ENCODE measurements at regions not wholly inside any gene's neighbourhood (a gene's known extent, or its start where the extent isn't known, plus 50 kb on each side); places are given as distances from the start of the nearest gene placed in this dataset.

DNA sequence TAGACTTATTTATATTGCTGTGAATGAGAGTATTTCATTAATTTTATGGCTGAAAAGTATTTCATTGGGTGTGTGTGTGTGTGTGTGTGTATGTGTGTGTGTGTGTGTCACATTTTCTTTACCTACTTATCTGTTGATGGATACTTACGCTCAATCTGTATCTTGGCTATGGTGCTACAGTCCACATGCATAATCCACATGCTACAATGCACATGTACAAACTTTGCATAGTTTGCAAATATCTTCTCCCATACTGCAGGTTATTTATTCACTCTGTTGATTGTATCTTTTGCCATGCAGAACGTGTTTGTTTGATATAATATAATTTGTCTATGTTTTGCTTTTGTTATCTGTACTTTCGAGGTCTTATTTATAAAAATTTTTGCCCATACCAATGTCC lies 167.8 kb downstream of the RAB28 start:
- peaks cover 7% of the 10 kb centered on the region for H3K9me3 ChIP-seq

DNA sequence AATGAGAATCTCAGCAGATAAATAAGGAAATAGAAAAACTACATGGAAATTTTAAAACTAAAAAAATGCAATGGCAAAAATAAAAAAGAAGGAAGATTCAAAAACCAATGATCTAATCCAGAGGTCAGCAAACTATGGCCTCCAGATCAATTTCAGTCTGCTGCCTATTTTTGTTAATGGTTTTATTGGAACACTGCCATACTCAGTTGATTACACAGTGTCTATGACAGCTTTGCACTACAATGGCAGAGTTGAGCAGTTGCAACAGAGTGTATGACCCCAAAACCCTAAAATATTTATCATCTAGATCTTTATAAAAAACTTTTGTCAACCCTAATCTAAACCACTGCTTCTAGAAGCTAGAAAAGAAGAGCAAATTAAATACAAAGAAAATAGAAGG lies 170.3 kb downstream of the RAB28 start:
- Histone ChIP-seq H3K9me3 (peaks cover 7% of the 10 kb centered on the region), H3K27ac (no peak overlapping the region), H3K4me3 (no peak overlapping the region), H3K4me1 (no peaks in the 10 kb centered on the region), H3K36me3 (ENCODE audit: insufficient read depth in 1 of 2, low read depth in 1 of 2) (no peaks in the 10 kb centered on the region), H3K27me3 (ENCODE audit: insufficient read depth in 3 of 3, low read length in 2 of 3) (no peaks in the 10 kb centered on the region)
- TF ChIP-seq, protein P1, sequence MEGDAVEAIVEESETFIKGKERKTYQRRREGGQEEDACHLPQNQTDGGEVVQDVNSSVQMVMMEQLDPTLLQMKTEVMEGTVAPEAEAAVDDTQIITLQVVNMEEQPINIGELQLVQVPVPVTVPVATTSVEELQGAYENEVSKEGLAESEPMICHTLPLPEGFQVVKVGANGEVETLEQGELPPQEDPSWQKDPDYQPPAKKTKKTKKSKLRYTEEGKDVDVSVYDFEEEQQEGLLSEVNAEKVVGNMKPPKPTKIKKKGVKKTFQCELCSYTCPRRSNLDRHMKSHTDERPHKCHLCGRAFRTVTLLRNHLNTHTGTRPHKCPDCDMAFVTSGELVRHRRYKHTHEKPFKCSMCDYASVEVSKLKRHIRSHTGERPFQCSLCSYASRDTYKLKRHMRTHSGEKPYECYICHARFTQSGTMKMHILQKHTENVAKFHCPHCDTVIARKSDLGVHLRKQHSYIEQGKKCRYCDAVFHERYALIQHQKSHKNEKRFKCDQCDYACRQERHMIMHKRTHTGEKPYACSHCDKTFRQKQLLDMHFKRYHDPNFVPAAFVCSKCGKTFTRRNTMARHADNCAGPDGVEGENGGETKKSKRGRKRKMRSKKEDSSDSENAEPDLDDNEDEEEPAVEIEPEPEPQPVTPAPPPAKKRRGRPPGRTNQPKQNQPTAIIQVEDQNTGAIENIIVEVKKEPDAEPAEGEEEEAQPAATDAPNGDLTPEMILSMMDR (IDR thresholded peaks at IDR 0.05), result no peak
- ATAC-seq, result no peak
- no peak for DNase-seq
- intact Hi-C loops (cut with DNase I), result no loop called here

More for the DNA sequence above, 167.8 kb downstream of the RAB28 start:
- DNase-seq, result no peak
- H3K27ac ChIP-seq, result no peak overlapping the region
- 88 to 91% (median 88%) methylated on average over 3 of the region's 3 CpGs for WGBS, 3 donors
- intact Hi-C loops (cut with DNase I), result no loop called here
- H3K4me3 ChIP-seq, result no peak overlapping the region
- no peaks in the 10 kb centered on the region for H3K27me3 ChIP-seq (ENCODE audit: insufficient read depth in 3 of 3, low read length in 2 of 3)
- no peak for ATAC-seq
- TF ChIP-seq, protein P1 (IDR thresholded peaks at IDR 0.05), result no peak
- H3K4me1 ChIP-seq, result no peaks in the 10 kb centered on the region
- H3K36me3 ChIP-seq (ENCODE audit: insufficient read depth in 1 of 2, low read depth in 1 of 2), result no peaks in the 10 kb centered on the region

DNA sequence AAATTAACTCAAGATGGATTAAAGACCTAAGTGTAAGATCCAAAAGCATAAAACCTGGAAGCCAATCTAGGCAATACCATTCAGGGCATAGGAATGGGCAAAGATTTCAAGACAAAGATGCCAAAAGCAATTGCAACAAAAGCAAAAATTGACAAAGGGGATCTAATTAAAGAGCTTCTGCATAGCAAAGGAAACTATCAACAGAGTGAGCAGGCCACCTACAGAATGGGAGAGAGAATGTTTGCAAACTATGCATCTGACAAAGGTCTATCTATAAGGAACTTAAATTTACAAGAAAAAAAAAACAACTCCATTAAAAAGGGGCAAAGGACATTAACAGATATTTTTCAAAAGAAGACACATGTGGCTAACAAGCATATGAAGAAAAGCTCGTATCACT lies 171.9 kb downstream of the RAB28 start:
- DNase-seq, result no peak
- Histone ChIP-seq H3K27me3 (ENCODE audit: insufficient read depth in 3 of 3, low read length in 2 of 3) (no peaks in the 10 kb centered on the region), H3K4me1 (no peaks in the 10 kb centered on the region), H3K36me3 (ENCODE audit: insufficient read depth in 1 of 2, low read depth in 1 of 2) (no peaks in the 10 kb centered on the region), H3K4me3 (no peak overlapping the region), H3K27ac (no peak overlapping the region), H3K9me3 (no peaks in the 10 kb centered on the region)
- TF ChIP-seq, protein P1 (IDR thresholded peaks at IDR 0.05), result no peak
- intact Hi-C loops (cut with DNase I), result no loop called here
- no peak for ATAC-seq
- WGBS, 3 donors, result 67 to 82% (median 69%) methylated on average over 1 of the region's 1 CpG

DNA sequence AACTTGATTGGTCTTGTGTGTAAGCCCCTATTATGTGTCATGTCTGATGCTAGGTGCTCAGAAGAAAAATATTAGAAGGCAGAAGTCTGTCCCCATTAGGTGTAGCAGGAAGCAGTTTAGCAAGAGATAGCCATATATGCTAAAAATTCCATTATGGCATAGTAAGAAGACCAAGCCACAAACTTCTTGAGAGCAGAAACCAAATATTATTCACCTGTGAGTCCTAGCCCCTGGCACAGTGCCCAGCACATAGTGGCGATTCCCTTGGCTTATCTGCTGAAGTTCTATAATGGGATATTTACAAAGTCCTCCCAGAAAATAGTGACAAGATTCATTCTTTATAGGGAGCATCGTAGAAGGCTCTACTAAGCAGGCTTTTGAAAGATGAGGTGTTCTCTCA lies 174.4 kb downstream of the RAB28 start:
- H3K4me1 ChIP-seq, result no peaks in the 10 kb centered on the region
- no peaks in the 10 kb centered on the region for H3K27me3 ChIP-seq (ENCODE audit: insufficient read depth in 3 of 3, low read length in 2 of 3)
- H3K4me3 ChIP-seq, result no peak overlapping the region
- WGBS, 3 donors, result 67 to 77% (median 69%) methylated on average over 2 of the region's 2 CpGs
- TF ChIP-seq, protein P1 (IDR thresholded peaks at IDR 0.05), result no peak
- intact Hi-C loops (cut with DNase I), result no loop called here
- H3K9me3 ChIP-seq, result no peaks in the 10 kb centered on the region
- DNase-seq, result no peak
- no peak overlapping the region for H3K27ac ChIP-seq
- ATAC-seq, result no peak
- no peaks in the 10 kb centered on the region for H3K36me3 ChIP-seq (ENCODE audit: insufficient read depth in 1 of 2, low read depth in 1 of 2)

DNA sequence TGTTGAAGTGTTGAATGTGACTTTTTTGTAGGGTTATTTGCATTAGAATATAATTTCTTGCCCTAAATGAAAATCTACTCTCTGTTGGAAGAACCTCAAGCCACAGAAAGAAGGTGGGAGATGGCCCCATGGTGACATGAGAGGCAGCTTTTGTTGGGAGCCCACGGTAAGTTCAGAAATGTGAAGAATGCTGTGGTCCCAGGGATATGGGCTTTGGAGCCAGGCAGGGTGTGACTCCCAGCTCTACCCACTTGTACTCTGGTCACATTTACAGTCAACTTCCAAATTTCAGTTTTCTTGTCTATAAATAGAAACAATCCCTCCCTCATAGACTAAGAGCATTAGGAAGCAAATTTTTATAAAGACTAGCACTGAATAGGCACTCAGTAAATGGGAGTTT lies 177.8 kb downstream of the RAB28 start:
- Histone ChIP-seq H3K27me3 (ENCODE audit: insufficient read depth in 3 of 3, low read length in 2 of 3) (no peaks in the 10 kb centered on the region), H3K36me3 (ENCODE audit: insufficient read depth in 1 of 2, low read depth in 1 of 2) (no peaks in the 10 kb centered on the region), H3K27ac (no peak overlapping the region), H3K4me3 (no peak overlapping the region), H3K4me1 (no peaks in the 10 kb centered on the region), H3K9me3 (no peaks in the 10 kb centered on the region)
- ATAC-seq (no peak), DNase-seq (no peak)
- WGBS, 3 donors, result 42 to 53% (median 50%) methylated on average over 1 of the region's 1 CpG
- TF ChIP-seq, protein P1 (IDR thresholded peaks at IDR 0.05), result no peak
- intact Hi-C loops (cut with DNase I), result no loop called here
